GM19324 (cell line): ENCODE measurements at regions not wholly inside any gene's neighbourhood (a gene's known extent, or its start where the extent isn't known, plus 50 kb on each side); places are given as distances from the start of the nearest gene placed in this dataset.

ENCODE experiments used
- ATAC-seq: cut with Tn5 transposase; IDR thresholded peaks from one replicate; pipeline ENCODE4 v1.9.1; 2021; ENCODE audit warnings: mild to moderate bottlenecking, moderate library complexity; ENCODE audit not compliant: unreplicated experiment, low FRiP score

DNA sequence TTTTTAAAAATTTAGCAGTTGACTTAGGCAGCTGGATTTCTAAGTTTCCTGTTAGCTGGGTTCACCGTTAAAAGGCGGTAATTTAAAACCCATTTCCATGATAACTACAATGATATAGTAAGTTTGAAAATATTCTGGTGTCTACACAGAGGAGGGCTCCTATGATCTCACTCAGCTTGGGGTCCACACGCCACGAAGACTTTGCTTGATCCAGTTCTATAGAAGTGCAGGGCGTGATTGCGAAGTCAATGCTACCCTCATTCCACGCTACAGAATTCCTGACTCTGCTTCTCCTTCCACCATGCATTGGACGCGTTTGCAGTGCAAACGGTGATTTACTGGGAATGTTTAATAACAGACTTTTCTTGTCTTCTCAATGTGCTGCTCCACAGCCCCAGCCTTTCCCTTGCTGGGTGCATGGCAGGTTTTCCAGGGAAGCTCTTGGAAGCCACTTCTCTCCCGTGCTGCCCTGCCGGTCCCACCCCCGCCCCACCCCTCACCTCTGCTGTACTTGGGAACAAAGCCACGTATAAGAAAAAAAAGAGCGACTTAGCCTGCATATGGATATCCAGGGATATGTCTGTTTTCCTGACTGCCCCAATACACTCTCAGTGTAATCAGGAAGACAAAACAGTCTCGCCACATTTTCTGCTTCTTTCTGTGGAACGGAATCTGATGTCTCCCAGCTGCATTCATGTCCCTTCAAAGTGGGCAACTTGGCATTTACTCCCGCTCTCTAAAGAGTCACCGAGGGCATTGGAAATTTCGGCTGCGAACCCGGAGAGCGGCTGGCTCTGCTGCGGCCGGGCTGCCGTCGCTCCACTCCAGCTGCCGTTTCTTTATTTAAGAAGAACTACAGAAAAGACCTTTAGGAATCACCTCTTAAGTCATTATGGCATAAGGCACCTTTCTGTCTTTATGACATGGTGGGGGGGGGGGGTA is 434.4 kb upstream of the MGMT start:
- no peak for ATAC-seq

DNA sequence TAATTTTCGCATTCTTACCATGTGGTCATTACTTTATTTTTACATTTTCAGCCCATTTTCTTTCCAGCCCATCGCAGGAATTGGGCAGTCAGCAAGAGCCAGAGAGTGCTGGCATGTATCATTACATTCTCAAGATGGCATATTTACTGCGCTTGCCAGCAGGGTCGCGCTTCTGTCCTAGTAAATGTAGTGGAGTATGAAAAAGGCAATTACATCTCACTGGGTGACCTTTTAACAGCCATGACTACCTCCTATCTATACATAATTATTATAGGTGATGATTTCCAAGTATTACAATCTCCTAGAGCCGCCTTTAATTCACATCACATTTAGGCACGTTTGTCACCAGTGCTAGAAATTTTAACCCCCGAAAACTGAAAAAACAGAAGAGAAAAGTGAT is 433.7 kb upstream of the MGMT start:
- ATAC-seq, result no peak

DNA sequence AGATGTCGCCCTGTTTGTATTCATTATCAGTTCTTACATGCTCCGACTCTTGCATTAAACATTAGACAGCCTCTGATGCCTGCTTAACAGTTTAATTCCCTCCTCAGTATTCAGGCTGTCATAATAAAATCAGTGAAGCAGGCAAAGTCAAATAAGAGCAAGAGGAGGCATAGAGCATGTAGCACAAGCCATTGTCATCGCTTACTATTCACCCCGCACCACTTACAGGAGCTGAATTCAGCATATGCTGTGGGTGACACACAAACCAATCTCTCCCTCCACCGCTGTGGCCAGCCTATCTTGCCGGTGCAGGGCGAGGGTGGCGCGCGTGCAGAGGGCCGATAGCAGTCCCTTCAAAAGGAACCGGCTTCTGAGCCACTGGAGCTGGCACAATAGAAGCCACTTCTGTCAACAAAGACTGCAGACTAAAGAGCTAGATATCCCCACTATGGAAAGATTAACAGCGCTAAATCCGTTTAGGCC is 433.2 kb upstream of the MGMT start:
- no peak for ATAC-seq

DNA sequence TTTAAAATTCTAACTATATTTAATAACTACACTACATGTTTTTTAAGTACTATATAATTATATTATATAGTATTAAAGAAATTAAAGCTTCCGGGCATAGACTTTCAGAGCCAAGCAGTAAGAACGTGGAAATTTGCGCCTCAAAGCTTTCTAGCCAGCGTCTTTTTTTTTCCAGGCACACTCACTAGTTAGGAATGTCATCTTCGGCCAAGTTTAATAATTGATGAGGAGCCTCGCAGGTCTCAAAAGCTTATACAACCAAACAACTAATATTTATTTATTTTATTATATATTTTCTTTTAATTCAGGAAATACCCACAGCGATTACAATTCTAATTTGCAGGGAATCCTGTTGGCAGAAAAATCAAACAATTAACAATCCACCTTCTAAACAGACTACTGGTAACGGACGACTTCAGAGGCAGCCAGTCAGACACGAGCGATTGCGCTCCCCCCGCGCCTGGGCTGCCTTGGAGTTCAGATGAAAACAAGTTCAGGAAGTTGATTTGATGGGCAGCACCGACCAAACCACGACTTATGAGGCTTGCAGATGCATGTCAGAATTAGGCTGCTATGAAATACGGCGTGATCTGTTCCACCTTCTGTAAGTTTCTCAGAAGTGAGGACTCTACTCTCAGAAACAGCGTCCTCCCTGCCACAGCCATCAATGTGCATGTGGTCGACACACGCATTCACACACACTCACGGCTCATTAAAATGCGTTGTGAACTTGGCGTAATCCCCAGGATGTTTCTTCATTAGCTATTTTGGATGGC is 431.8 kb upstream of the MGMT start:
- ATAC-seq, result no peak

DNA sequence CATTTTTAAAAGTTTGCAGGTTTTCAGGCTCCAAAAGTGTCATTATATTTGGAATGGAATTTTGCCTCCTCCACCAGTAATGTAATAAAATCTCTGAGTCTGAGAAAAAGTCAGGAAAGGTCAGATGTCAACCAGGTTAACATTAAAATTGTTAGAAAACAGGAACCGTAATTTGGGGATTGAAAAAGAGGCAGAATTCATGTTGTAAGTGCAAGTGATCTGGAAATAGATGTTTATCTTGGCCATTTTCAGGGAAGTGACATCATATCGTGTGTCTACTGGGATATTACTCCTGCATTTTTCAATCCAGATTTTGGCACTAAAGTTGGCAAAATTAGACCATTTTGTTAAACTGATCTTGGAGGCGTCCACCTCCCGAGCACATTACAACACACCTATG is 428.5 kb upstream of the MGMT start:
- no peak for ATAC-seq

DNA sequence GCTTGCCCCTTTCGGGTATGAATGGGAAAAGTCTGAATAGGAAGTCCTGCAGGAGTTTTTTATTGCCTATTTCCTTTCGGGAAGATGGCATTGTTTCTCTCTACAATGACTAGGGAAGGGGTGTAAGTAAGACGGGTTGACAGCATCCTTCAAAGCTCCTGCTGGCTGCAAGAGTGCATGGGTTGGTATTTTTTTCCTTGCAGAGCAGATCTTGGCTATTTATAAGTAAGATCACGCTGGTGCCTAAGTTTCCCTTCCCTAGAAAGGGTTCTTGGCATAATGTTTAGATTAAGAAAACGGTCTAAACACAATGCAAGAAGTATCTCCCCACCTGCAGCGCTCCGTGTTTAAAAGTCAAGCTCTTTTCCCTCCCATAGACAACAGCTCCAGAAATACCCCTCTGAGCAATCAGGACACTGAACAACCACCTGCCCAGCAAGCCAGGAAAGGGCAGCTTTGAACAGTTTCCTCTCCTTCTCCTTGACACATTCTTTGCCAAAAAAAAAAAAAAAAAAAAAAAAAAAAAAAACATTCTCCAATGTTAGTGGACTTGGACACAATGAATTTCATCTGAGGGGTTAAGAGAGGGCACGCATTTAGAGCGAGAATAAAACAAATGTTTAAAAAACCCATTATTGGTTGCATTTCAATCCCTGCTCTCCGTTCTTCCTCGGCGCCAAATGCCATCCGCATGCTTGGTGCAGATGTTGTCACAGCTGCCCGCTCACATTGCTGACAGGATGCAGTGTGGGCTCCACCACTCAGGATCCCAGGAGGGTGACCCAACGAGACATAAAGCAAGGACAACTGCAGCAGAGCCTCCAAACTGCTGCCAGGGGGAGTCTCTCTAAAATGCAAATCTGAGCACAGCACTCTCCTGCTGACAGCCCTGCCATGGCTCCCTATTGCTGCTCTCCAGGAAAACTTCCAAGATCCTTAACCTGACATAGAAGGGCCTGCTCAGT is 427.4 kb upstream of the MGMT start:
- ATAC-seq, result no peak

DNA sequence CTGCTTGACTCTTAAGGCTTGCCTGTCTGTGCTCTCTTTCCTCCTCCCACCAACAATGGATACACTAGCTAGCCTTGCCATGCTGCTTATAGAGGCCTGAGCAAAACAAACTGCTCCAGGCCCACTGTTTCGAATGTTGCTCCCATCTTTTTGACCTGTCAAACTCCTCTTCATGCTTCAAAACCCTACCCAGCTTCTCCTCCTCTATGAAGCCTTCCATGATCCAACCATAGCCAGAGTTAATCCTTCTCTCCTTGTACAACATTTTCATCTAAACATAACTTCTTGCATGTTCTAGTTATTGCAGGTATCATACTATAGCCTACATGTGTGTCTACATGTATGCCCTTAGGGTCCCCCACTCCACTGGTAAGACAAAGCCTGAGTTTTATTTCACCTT is 426.7 kb upstream of the MGMT start:
- ATAC-seq, result no peak

DNA sequence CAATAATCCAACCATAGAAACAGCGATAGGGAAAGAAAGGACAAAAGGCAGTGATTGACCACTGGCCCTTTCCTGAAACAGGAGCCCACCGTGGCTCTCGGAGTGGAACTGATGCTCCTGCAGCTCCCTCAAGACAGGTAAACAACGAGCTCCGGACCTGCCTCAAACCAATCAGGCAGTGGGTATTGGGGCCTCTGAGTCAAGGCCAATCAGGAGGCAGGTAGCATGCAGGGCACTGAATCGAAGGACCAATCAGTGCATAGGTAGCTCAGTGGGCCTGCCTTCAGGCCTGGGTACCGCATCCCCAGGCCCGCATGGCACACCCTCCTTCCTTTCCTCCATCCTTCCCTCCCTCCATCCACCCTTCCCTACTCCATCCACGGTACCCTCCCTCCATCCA is 425.1 kb upstream of the MGMT start:
- no peak for ATAC-seq

DNA sequence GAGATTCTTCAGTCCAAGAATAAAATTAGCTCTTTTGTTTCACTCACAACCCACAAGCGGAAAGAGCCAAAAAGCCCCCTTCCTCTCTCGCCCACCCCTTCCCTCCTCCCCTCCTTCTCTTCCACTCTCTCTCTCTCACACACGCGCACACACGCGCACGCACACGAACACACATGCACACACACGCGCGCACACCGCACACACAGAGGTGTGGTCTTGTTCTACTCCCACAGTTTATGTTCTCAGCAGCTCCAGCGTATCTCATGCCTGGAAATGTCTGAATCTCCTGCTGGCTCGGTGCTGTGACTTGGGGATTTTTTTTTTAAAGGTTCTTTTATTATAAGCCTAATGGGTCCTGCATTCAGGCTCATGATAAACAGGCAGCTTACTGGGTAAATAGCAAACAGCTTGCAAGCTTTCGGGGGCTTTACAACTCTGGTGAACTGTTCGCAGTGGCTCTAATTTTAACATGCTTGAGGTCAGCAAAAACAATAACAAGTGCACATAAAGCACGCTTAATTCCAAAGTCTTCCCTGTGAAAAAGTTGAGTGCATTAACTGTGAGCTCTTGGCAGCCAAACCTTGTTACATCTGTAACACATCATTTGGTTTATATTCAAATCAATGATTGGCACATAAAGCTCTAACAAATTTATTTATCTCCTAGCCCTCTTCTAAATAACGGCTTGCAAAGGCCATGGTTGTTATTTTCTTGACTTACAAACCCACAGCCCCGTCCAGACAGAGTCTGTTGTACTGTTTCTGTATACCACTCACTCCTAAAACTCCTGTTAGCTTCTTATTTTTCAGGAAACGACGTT is 424.1 kb upstream of the MGMT start:
- ATAC-seq, result no peak

DNA sequence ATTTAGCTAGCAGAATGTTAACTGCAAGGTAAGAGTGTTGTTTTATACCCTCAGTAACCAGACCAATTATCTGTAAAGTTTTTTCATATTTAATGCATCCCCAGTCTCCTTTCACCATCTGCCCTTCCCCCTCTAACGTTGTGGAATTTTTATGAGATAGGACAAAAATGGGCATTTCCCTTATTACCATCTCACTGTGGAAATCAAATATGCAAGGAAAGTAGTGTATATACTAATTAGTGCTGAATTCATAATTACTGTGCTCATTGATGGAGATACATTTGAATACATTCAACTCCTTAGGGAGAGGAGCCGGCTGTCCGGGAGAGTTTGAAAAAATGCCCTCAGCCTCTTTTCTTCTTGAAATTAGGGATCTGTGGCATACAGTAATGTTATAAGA is 423.4 kb upstream of the MGMT start:
- ATAC-seq, result no peak

DNA sequence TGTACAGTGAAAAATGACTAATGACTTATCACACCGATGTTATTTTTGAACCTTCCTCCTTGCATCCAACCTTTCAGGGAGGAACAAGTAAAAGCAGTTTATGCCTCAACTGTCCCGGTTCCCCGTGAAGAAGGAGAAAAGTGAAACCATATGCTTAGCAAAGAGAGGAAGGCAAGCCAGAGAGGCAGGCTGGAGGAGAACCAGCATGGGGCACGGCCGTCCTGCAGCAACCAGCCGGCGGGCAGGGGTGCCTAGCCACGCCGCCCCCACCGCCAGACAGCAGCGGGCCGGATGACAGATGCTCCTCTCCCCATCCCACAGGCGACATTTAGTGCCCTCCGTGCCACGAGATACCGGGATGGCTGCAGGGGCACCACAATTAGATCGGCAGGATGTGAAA is 421.4 kb upstream of the MGMT start:
- ATAC-seq, result no peak

DNA sequence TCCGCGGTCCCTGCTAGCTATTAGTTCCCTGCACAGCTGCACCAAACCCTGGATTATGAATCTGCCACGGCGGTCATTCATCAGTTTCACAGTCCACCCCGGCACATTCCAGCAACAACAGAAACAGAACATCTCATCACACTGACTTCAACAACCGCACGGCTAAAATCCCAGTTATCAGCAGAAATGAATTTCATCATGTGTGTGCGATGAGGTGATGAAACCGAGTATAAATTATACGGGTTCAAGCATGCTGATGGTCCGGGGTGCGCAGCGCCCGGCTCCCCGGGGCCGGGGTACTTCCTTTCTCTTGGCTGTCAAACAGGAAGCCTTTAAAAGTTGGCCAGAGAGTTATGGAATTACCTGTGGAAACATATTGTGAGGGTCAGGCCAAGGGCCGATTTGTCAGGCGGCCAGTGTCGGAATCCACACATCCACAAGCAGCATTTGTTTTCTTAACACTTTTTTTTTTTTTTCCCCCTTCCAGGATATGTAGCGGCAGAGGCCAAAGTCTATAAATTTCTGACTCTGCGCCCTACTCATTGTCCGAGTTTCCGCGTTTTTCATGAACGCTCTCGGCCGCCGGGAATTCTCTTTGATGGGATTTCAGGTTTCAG is 420.9 kb upstream of the MGMT start:
- ATAC-seq, result no peak

DNA sequence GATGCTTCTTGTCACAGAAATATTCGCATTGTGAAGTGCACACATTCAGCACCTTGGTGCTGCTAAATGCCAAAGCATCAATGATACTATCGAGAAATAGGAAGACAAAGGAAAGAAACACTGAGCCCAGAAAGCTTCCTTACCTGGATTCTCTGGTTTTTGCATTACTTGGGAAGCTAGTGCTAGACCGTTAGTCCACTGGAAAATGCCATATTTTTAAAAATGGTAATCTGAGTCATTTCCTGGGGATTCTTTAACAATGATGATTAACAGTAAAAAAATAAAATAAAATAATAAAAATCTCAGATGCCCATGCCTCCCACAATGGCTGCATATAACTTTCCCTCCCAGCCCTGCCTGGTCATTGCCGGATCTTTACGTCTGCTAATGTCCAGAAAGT is 420.1 kb upstream of the MGMT start:
- no peak for ATAC-seq

DNA sequence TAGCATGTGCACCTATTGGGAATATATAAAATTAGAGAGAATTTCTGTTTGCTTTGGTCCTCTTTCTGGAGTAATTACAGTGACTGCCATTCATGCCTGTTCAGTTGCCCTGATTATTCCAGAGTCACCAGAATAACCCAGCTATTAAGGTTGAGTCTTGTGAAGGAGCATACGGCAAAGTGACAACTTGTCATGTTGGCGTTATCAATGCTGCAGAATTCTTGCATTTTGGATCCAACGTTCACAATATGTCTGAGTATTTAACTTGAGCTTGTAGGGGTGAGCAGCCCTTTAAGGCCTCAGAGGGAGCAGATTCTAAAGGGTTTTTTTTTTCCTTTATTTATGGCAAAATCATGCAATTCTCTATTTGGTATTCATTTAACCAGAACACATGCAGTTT is 419.4 kb upstream of the MGMT start:
- ATAC-seq, result no peak

DNA sequence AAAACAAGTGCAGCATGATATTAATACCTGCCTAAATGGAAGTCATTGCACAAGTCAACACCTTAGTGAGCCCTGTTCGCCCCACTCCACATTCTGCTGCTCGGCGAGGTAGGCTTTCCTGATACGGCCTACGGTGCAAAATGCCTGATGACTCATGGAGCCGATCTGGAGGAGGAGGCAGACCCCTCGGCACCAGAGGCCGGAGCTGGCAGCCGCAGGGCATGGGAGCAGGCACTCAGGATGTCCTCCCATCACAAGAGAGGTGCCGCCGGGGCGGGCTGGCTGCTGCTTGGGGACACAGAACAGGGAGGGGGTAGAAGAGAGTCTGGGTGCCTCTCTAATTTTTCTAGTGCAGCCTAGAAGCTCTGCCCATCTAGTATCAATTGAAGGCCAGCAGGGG is 418.5 kb upstream of the MGMT start:
- no peak for ATAC-seq

DNA sequence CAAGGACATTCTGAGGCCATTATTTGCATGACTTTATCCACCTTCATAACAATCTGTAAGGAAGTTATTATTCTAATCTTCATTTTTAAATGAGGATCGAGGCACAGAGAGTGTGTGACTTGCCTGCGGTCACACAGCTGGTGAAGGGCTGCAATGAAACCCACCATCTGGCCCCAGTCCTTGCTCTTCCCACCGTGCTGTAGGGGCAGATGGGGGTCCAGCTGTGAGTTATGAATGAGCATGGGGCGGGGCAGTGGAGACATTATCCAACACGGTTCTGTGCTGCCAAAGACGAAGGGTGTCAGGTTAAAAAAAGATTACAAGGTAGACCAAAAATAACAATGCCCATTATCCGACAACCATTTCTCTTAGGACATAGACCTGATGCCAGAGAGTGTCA is 417.5 kb upstream of the MGMT start:
- ATAC-seq, result no peak

DNA sequence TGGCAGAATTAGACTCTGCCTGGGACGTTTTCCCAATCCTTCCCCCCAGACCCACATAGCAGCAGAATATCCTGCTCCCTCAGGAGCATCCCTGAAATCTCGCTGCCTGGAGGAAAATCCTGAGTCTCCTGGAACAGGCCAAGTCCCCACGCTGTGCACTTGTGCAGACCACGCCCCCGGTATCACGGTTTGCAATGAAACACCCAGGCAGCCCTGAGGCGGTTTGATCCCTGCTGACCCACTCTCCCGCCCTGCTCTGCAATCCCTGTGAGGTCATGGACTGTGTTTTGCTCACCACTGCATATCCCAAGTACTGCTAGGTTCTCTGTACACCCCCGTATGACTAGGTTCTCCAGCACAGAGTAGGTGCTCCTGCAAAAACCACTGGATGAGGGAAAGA is 411.8 kb upstream of the MGMT start:
- ATAC-seq, result no peak

DNA sequence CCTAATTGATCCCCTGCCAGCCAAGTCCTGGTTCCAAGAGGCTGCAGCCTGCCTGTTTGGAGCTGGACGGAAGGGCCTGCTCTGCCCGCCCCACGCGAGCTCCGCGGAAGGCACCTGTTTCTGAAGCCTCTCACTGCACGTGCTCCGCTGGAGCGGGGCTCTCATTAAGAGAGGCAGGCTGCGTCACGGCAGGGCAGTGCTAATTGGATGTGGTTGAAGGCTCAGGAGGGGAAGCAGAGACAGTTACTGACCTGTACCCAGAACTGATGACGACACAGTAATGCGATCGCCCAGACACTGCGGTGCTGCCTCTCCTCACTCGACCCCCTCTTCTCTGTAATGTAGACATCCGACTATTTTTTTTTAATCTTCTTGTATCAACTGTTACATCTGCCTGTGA is 411.1 kb upstream of the MGMT start:
- ATAC-seq, result no peak
